EL (cell line): ENCODE measurements at regions not wholly inside any gene's neighbourhood (a gene's known extent, or its start where the extent isn't known, plus 50 kb on each side); places are given as distances from the start of the nearest gene placed in this dataset.
A peak's percentile ranks its signal among the peaks of the same experiment; 100 is the strongest.

ENCODE experiments used
- DNase-seq: peaks from one replicate; pipeline ENCODE4 v3.0.0-alpha.2; 2016

DNA sequence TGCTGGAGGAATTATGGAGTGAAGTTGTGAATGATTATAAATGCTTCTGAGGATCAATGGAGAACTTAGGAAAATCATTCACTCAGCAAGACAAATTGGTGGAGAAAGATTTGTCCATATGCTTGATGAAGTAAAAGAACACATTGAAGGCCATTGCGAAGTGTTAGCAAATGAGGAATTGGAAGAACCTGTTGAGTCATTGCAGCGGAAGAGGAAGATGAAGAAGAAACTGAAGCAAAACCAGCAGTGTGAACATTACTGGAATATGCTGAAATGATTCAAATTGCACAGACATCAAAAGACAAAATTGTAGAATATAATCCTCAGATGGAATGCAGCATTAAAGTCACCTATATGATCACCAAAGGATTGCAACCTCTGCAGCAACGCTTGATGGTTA, 168.1 kb downstream of the ADAMTS15 start:
- DNase-seq: no peak

DNA sequence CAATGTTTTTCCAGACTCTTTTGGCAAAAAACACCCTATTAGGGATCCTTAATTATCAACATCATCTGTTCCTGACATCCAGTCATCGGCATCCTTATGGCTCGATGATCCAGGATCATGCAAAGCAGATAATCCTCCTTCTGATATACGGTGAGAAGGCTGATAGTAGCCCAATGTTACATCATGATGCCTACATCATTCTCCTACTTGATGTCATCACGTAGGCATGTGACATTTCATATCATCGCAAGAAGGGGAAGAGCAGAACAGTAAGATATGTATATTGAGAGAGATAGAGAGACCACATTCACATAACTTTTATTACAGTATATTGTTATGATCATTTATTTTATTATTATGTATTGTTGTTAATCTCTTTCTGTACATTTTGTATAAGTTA, 168.6 kb downstream of the ADAMTS15 start:
- DNase-seq: no peak

DNA sequence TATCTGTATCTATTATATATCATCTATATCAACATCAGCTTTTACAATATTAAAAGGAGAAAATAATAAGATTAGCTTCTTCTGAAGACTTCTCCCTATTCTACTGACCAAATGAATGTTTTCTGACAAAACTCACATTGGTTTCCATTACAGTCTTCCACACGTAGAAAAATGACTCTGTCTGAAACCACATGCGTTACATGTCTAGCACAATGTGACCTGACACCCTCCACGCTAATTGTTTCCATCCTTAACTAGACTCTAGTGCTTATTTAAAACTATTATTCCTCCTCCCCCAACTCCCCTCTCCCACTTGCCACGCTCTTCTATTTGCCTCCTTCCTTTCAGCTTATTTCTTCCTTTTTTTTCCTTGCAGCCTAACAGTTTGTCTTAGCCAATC, 172.1 kb downstream of the ADAMTS15 start:
- no peak for DNase-seq

DNA sequence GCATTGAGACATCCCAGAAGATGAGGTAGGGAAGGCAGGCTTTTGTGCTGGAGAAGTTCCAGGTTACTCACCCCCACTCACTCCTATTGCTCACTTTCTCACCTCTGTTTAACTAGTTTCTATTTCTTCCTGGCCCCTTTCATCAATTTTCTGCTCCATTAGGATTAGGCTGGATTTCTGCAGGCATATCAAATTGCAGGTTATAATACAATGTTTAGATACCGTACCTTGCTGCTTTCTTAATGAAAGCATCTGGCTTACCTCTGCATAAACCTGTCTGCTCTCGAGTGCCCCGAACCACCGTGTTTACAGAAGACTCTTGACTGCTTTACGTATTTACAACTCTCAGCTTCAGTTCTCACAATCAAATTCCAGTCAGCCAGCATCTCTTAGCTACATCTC, 173.7 kb downstream of the ADAMTS15 start:
- no peak for DNase-seq

DNA sequence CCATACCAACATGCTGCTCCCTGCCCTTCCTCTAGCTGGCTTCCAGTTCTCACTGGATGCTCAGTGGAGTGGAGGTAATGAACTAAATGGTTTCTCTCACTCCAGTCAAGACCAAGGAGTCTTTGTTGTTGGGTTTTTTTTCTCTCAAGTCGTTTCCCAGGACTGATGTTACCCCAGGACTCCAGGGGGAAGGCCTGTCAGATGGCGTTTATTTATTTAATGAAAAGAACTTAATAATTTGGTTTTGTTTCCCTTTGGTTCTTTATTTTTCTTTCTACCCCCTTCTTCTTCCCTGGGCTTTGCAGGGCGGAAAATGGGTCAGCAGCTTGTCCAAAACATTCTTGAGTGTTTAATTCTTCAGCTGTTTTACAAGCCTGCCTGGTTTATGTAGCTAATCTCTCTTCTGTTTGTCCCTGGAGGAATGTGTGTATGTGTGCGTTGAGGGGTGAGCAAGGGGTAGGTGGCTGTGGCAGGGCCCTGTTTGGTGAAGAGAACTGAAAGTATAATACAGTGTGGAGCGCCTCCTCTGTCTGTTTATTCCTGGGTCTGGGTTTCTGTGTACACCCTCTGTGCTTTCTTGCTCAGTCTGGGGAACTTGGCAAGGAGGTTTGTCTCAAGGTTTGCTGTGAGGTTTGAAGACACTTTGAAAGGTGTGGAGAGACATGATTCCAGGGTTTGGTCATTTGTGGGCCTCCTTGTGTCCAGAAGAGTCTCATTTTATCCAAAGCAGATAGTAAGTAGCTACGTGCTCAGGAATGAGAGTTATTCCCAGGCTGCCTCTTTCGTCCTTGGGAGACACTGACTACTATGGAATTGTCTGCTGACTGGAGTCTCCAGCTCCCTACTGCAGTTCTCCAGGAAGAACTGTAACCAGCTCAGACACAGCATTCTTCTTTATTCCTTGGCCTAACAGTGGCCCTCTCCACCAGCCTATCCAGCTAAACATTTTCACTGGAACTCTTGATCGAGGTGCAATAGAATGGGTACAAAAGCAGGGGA, 175.5 kb downstream of the ADAMTS15 start:
- no peak for DNase-seq

DNA sequence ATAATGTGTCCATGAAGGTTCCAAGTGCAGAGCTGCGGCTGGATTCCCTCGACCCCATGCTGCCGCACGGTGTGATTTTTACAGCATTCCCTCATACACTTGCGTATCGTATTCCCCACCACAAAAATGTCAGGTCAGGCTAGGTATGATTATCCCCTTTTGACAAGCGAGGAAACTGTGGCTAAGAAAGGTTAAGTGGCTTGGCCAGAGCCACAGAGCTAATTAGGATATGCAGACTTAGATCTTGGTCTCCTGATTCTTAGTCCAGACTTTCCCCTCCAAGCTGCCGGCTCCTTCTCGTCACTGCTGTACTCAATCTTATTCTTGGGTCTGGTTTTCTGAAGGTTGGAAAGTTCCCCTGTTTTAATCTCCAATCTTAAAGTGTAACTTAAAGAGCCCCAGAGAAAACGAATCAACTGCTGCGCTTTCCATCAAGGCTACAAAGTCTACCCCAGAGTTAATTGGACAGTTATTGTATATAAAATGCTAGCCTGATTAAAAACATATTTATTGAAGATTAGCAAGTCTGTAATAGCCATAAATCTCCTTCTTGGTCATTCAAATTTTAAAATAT, 176.6 kb downstream of the ADAMTS15 start:
- DNase-seq: no peak

DNA sequence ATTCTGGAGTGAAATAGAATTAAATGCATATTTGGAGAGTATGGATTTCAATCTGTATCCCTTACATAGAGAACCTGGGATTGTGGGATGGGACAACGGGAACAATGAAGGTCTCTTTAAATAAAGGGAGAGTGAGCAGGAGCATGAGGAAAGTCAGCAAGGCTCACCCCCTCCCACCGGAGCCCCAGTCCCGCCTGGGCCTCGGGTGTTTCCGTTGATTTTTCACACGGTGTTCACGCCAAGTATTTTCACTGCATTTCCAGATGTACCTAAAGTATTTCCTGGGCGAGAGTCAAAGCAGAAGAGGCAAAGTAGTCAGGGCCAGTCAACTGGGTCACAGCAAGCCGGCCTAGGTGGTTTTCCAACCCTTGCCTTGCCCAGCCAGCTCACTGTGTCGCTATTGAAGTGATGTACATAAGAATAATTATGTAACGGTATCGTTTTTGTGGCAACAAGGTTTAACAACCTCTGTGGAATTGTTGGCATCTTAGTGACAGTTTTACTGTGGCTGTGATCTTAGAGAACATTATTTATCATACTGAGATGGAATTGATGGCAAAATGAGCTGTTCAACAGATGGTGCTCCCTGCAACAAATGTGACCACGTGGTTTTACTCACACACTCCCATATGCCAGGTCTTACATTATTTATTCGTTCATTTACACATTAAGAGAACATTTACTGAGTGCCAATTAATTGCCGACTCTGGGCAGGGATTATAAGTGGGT, 177.3 kb downstream of the ADAMTS15 start:
- DNase-seq: no peak

DNA sequence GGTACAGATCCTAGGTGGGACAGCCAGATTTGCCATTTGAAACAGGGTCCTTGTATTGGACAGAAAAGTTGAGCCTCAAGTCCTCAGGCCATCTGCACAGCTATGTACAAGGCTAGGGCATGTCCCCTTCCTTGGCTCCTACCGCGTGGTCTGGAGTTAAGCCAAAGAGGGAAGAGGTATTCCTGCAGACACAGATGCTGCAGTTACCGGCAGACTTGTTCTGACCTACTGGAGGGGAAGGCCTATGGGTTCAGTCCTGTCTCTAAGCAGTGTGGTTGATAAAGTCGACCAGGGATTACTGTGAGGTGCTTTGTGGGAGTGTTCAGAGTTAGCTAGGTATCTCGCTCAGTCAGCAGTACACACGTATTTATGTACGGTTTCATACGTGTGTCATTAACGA, 180.6 kb downstream of the ADAMTS15 start:
- DNase-seq: no peak

DNA sequence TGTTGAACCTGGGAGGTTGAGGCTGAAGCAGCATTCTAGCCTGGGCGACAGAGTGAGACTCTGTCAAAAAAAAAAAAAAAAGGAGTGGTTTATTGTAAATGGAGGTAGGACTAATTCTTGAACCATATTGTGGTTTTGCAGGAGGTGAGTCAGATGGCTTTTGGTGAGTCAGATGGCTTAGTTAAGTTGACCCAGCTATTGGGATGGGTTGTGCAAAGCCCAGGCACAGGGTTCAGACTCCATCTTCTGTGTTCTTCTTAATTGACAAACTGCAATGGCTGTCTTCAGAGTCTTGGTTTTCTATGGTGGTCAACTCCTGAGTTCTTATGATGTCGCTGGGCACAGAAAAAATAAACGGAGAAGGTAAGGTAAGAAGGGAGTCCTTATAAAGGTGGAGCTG, 182.7 kb downstream of the ADAMTS15 start:
- peak; percentile 94 for DNase-seq

DNA sequence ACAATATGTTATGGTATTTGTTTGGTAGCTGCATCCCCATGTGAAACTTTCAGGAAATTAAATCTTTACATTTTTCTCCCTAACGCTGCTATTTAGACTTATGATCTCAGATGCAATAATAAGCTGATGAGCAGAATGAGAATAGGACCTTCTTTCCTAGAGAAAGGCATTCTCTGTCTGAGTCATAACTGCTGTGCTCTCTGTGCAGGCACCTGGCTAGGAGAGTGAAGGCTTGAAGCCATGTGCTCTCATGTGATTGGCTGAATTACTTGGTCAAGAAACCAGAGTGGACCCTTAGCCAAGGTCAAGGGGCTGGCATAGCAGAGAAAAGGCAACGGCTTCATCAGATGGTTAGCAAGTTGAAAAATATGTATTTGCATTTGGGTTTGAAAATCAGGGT, 185.0 kb downstream of the ADAMTS15 start:
- peak; percentile 32 for DNase-seq

DNA sequence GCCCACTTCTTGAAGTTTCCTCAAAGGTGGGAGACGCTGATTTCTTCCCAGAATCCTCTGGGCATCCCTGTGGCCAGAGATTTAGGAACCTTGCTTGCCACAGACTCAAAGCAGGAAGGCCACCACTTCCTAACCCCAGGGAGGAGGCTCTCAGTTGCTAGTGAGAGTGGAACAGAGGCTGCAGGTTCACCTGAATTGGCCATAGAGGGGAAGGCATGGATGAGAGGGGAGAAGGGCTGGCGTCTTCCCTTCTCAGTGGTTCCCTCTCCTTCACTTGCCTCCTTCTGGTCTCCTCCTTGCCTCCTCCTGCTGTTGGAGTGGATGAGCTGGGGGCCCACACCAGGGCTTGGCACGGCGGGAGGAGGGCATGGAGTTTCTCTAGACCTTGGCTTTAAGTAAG, 185.7 kb downstream of the ADAMTS15 start:
- no peak for DNase-seq

DNA sequence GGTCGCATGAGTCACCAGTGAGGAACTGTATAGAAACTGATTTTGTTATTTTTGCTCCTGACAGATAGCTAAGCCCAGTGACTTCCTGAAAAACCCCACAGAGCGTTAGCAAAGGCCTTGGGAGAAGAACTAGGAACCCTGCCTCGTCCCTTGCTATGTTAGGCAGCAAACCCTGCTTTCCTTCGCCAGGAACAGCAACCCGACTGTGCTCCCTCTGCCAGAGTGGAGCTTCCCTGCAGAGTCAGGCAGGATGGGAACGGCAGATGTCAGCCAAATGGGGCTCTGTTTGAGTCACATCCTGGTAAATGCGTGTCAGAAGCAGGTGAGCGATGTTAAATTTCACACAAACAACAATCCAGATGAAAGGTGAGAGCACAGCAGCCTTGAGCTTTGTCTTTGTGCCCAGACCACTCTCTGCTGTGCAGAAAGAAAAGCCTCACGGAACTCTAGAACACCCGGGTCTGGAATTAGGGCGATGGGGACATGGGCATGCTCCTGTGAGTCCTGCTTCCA, 186.6 kb downstream of the ADAMTS15 start:
- DNase-seq: peak; percentile 75

DNA sequence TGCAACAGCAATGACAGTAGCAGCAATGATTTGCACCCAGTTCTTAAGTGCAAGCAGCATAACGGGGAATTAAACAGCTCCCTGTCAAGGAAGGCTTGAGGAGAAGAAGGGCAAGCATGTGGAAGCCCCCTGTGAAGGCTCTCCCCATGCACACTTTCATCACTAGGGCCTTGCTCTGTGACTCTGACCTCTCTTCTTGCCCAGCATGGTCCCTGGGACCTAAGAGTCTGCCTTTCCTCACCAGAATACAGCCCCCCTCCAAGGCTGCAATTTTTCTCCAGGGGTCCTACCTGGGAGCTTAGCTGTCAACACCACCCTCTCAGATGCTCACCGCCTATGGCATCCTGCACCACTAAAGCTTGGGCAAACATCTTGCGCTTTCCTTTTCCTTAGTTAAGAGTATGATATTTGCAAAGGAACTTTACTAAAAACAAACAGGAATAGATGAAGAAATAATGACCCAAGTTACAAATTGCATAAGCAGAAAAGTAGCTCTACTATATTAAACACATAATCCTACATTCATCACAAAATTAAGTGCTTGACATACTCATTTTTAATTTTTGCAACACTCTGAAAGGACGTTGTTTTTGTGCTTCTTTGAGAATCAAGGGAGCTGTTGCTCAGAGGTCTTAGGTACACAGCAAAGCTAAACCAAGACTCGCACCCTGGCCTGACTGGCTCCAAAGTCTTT, 187.6 kb downstream of the ADAMTS15 start:
- no peak for DNase-seq

DNA sequence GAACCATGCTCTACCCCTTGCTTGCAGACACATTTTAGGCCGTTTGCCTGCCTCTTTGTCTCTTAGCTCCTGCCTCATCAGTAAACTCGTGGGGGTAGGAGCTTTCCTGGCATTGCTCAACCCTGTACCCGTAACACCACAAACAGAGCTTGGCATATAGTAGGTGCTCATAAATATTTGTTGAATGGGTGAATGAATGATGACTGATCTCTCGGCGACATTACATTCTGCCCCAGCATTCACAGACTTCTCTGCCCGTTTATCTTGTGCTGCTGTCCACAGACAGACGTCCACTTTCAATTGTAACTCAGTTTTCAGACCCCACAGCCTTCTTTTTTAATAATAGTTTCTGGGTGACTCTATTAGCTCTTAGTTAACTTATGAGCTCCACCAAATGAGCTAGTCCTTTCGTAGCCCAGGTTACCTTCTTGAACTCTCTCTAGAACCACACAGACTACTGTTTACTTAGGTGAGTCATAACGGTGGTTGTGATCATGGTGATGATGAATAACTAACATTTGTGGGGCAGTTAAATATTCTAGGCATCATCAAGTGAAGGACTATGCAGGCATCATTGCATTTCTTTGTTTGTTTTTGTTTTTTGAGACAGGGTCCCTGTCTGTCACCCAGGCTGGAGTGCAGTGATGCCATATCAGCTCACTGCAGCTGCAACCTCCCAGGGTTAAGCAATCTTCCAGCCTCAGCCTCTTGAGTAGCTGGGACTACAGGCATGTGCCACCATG, 188.4 kb downstream of the ADAMTS15 start:
- DNase-seq: peak; percentile 77

DNA sequence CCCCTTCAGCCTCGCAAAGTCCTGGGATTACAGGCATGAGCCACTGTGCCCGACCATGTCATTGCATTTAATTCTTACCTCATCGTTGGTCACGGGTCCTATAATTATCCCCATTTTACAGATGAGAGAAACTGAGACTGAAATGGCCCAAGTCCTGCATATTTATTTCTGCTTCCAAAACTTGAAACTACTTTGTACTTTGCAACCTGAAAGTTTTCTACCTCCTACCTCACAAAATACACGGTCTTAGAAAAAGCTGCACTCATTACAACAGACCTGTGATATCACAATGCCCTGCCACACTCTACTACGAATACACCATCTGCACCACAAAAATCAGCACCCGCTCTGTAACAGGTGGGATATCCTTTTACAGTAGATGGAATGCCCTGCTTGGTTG, 189.1 kb downstream of the ADAMTS15 start:
- no peak for DNase-seq

DNA sequence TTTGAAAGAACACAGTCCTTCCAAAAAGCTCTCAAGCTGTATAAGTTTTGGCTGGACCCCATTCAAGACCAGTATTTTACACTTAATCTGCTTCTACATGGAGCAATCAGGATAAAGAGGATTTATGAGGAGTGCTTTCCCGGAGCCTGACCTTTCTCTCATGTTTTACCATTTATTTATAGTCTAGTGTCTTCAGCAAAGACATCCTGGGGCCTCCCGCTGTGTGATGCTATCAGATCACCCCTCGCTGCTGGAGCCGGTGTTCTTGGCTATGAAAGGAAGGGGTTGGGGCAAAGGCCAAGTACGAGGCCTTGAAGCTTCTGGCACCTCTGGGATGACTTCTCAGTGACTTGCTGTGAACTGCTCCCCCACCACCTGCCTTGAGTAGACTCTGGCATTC, 189.6 kb downstream of the ADAMTS15 start:
- no peak for DNase-seq

DNA sequence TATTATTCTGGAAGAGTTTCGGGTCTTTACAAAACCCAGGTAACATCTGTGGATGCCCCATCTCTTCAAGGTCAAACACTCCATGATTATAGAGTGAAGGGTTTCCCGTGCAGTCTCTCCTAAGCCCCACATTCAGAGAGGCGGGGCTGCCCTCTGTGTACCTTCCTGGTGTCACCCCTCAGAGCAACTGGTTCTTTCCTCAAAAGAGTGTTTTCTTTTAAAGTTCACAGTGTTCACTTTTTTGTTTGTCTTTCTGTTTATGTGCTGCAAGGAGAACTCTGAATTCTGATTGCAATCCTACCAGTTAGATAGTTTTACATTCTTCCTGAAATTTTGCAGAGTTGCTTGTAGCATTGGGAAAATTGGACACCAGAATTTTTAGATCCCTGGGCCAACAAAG, 190.2 kb downstream of the ADAMTS15 start:
- no peak for DNase-seq

DNA sequence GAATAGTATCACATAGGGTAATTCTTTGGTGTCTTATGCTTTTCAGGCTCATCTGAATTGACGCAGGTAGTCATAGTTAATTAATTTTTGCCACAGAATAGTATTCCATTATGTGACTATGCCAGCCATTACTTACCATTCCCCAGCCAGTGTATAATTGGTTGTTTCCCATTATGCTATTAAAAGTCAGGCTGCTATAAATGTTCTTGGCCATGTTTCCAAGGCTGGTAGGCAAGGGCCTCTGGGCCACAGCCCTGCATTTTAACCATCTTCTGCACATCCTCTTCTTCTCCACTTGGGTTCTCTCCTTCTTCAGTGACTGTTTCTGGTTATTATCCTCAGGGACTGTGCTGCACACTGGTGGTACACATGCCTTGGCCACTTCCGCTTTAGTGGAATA, 190.9 kb downstream of the ADAMTS15 start:
- DNase-seq: no peak

DNA sequence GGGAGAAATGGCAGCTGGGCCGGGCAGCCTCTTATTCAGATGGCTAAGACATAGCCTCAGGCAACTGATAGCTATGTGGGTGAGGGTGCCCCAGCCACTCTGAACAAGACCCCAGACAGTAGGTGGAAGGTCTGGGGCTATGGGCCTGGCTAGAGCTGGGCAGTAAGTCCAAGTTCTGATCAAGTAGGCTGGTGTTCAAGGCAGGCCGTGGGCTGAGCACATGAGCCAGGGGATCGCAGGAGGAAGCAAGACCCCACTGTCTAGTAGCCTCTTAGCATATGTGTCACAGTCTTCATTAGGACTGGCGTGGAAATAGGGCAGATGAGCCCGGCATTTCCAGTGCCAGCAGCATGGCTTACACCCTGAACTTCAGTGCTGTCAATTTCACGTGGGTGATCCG, 192.1 kb downstream of the ADAMTS15 start:
- no peak for DNase-seq

DNA sequence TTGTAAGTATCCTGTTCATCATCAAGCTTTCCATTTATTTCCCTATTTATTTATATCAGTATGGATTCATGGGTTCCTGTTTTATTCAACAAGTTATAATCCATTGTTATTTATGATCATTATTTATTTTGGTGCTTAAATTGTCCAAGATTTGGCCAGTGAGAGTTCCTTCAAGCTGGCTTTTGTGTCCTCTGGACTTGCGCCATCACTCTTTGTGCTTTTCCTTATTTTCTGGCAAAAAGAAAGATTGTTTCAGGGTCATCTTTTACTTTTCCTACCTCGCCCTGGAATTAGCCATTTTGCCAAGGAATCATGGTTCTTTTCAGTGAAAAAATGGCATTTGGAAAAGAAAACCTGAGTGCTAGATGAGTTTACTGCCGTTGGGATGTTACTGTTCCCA, 193.4 kb downstream of the ADAMTS15 start:
- no peak for DNase-seq

DNA sequence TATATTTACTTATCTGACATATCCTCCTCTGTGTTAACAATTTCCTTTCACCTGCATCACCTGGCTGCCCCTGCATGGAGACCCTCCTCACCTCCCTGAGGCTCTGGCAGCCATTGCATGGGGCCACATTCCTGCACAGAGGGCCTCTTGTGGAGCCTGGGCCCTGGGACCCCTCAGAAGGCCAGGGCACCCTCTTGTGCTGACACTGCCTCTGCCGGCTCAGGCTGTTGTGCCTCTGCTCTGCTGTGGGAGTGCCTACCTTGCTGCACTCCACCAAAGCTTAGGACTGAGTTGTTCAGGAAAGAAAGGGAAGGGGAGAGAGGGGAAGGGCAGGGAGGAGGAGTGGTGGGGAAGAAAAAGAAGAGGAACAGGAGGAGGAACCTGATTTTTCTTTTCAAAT, 194.5 kb downstream of the ADAMTS15 start:
- DNase-seq: no peak

DNA sequence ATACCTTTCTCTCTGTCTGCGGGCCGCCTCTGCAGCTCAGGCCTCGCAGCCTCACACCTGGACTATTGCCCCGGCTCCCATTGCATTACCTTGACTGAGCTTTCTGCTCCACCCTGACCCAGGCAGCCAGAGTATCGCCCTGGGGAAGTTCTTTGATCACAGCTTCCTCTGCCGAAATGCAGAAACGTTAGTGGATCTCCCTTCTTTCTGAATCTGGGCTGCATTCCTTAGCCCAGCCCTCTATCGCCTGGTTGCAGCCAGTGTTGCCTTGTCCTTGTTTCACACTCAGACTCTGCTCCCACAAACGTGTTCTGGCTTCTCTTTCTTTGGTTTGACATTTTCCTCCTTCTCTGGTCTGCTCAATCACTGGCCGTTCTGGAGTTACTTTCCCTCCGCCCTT, 195.7 kb downstream of the ADAMTS15 start:
- DNase-seq: no peak
